ENCODE measurements at regions not wholly inside any gene's neighbourhood (a gene's known extent, or its start where the extent isn't known, plus 50 kb on each side); places are given as distances from the start of the nearest gene placed in this dataset.

- Histone ChIP-seq H3K4me3 (no peak overlapping the region), H3K27me3 (no peaks in the 10 kb centered on the region), H3K27ac (no peak overlapping the region), H3K36me3 (no peaks in the 10 kb centered on the region), H3K9me3 (no peaks in the 10 kb centered on the region), H3K4me1 (no peaks in the 10 kb centered on the region)
- TF ChIP-seq CTCF (IDR thresholded peaks at IDR 0.05) (no peak), POLR2A (IDR thresholded peaks at IDR 0.05) (no peak)
- 55 to 67% methylated on average over 2 of the region's 2 CpGs for WGBS, 2 donors
- DNase-seq: no peak
- intact Hi-C loops (cut with DNase I): no loop called here
Measured at GRCh38 chrX:139287155-139287924, 243.2 kb upstream of the F9 start.

GRCh38 chrX:139286342-139286741 lies 244.2 kb upstream of the F9 start:
- intact Hi-C loops (cut with DNase I): no loop called here

GRCh38 chrX:139267851-139268250 lies 262.7 kb upstream of the F9 start:
- no peak overlapping the region for H3K4me3 ChIP-seq
- no peaks in the 10 kb centered on the region for H3K9me3 ChIP-seq
- 72 to 76% methylated on average over 2 to 3 of the region's 3 CpGs for WGBS, 2 donors
- TF ChIP-seq POLR2A (IDR thresholded peaks at IDR 0.05) (no peak), CTCF (IDR thresholded peaks at IDR 0.05) (no peak)
- no peak for DNase-seq
- intact Hi-C loops (cut with DNase I): no loop called here
- H3K27ac ChIP-seq: no peak overlapping the region
- H3K4me1 ChIP-seq: no peaks in the 10 kb centered on the region
- no peaks in the 10 kb centered on the region for H3K27me3 ChIP-seq
- H3K36me3 ChIP-seq: no peaks in the 10 kb centered on the region

More at GRCh38 chrX:139286342-139286741, 244.2 kb upstream of the F9 start:
- no peak overlapping the region for H3K4me3 ChIP-seq
- DNase-seq: no peak
- 79 to 100% methylated on average over 1 to 2 of the region's 2 CpGs for WGBS, 2 donors
- no peaks in the 10 kb centered on the region for H3K9me3 ChIP-seq
- H3K4me1 ChIP-seq: no peaks in the 10 kb centered on the region
- no peaks in the 10 kb centered on the region for H3K27me3 ChIP-seq
- H3K36me3 ChIP-seq: no peaks in the 10 kb centered on the region
- no peak overlapping the region for H3K27ac ChIP-seq
- TF ChIP-seq POLR2A (IDR thresholded peaks at IDR 0.05) (no peak), CTCF (IDR thresholded peaks at IDR 0.05) (no peak)

GRCh38 chrX:139246295-139246694 lies 284.2 kb upstream of the F9 start:
- H3K9me3 ChIP-seq: no peaks in the 10 kb centered on the region
- no peak for DNase-seq
- no peak overlapping the region for H3K4me3 ChIP-seq
- H3K4me1 ChIP-seq: no peaks in the 10 kb centered on the region
- no peak overlapping the region for H3K27ac ChIP-seq
- intact Hi-C loops (cut with DNase I): no loop called here
- 43 to 75% methylated on average over 2 to 3 of the region's 3 CpGs for WGBS, 2 donors
- TF ChIP-seq CTCF (IDR thresholded peaks at IDR 0.05) (no peak), POLR2A (IDR thresholded peaks at IDR 0.05) (no peak)
- H3K36me3 ChIP-seq: no peaks in the 10 kb centered on the region
- H3K27me3 ChIP-seq: no peaks in the 10 kb centered on the region

- Histone ChIP-seq H3K4me1 (no peaks in the 10 kb centered on the region), H3K27me3 (no peaks in the 10 kb centered on the region), H3K4me3 (no peak overlapping the region), H3K36me3 (no peaks in the 10 kb centered on the region), H3K9me3 (no peaks in the 10 kb centered on the region), H3K27ac (no peak overlapping the region)
- TF ChIP-seq CTCF (IDR thresholded peaks at IDR 0.05) (no peak), POLR2A (IDR thresholded peaks at IDR 0.05) (no peak)
- intact Hi-C loops (cut with DNase I): no loop called here
- WGBS, 2 donors: 40 to 70% methylated on average over 1 of the region's 1 CpG
- no peak for DNase-seq
Measured at GRCh38 chrX:139237141-139237540, 293.4 kb upstream of the F9 start.

Measured in esophagus squamous epithelium (tissue), 5 donors.